ENCODE measurements at regions not wholly inside any gene's neighbourhood (a gene's known extent, or its start where the extent isn't known, plus 50 kb on each side); places are given as distances from the start of the nearest gene placed in this dataset.

DNA sequence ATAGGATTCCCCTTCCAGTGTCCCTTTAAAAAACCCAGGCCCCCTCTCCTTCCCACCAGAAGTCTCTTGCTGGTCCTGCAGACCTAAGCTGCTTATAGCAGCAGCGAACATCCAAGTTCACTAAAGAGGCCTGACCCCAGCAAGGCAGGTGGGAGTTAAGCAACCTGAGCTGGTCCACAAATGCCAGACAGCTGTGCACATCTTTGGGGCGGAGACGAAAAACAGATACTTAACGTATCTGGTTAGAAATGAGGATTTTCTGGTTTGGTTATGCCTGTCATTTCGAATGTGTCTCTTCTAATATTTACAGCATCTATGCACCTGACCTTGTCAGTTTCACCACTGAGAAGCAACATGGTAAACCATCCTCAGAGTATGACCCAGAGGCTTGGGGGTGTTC, 87.8 kb downstream of the SLC2A10 start:
- no peaks in the 10 kb centered on the region for H3K9me3 ChIP-seq
- no peak overlapping the region for H3K27ac ChIP-seq
- DNase-seq: no peak
- H3K4me3 ChIP-seq: no peak overlapping the region
- H3K4me1 ChIP-seq: no peaks in the 10 kb centered on the region
- TF ChIP-seq POLR2A (IDR thresholded peaks at IDR 0.05) (no peak), CTCF (IDR thresholded peaks at IDR 0.05) (no peak)
- H3K36me3 ChIP-seq: no peaks in the 10 kb centered on the region
- H3K27me3 ChIP-seq: no peaks in the 10 kb centered on the region

- H3K27ac ChIP-seq: no peak overlapping the region
- no peaks in the 10 kb centered on the region for H3K36me3 ChIP-seq
- no peak for DNase-seq
- H3K4me3 ChIP-seq: no peak overlapping the region
- H3K27me3 ChIP-seq: no peaks in the 10 kb centered on the region
- H3K9me3 ChIP-seq: no peaks in the 10 kb centered on the region
- no peak for TF ChIP-seq POLR2A (IDR thresholded peaks at IDR 0.05)
- no peak for TF ChIP-seq CTCF (IDR thresholded peaks at IDR 0.05)
- H3K4me1 ChIP-seq: no peaks in the 10 kb centered on the region
These were observed 89.0 kb downstream of the SLC2A10 start for GRCh38 chr20:46798430-46798829.

- Histone ChIP-seq H3K4me3 (no peak overlapping the region), H3K9me3 (no peaks in the 10 kb centered on the region), H3K27ac (no peak overlapping the region), H3K36me3 (no peaks in the 10 kb centered on the region), H3K4me1 (no peaks in the 10 kb centered on the region), H3K27me3 (no peaks in the 10 kb centered on the region)
- TF ChIP-seq POLR2A (IDR thresholded peaks at IDR 0.05): no peak
- no peak for TF ChIP-seq CTCF (IDR thresholded peaks at IDR 0.05)
- no peak for DNase-seq
These were observed 90.4 kb downstream of the SLC2A10 start for GRCh38 chr20:46799781-46800408.

GRCh38 chr20:46800409-46800804, 91.0 kb downstream of the SLC2A10 start:
- Histone ChIP-seq H3K27me3 (no peaks in the 10 kb centered on the region), H3K9me3 (no peaks in the 10 kb centered on the region), H3K4me1 (no peaks in the 10 kb centered on the region), H3K36me3 (no peaks in the 10 kb centered on the region), H3K4me3 (no peak overlapping the region), H3K27ac (no peak overlapping the region)
- TF ChIP-seq POLR2A (IDR thresholded peaks at IDR 0.05) (no peak), CTCF (IDR thresholded peaks at IDR 0.05) (no peak)
- DNase-seq: no peak

DNA sequence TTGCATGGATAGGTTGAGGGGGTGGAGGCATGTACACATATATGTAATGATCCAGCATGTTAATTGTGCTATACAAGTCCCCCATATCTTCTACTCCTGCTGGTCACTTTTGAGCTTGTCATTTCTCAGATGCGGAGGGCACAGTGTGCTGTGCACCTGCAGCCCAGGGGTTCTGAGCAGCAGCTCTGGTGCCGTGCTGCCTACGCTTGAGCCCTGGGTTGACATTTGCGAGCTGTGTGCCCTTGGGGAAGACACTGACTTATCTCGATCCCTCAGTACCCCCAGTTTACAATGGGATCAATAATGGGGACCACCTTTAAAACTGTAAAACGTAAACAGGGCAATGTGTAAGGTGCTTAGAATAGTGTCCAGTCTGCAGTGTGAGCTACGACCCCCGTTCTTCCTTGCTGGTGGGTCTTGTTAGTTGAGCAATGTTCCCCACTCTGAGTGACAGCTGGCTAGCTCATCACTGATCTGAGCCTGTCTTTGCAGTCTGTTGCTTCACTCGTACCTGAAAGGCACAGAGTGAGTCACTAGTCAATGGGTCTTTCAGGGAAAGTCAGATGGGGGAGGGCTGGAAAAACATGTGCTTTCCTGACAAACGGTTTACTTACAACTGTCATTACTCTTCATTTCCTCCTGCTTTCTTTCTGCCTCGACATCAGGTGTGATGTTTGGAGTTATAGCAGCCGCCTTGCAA, 91.7 kb downstream of the SLC2A10 start:
- H3K27me3 ChIP-seq: no peaks in the 10 kb centered on the region
- no peaks in the 10 kb centered on the region for H3K9me3 ChIP-seq
- no peak overlapping the region for H3K4me3 ChIP-seq
- no peak for DNase-seq
- H3K4me1 ChIP-seq: no peaks in the 10 kb centered on the region
- no peak for TF ChIP-seq POLR2A (IDR thresholded peaks at IDR 0.05)
- no peak for TF ChIP-seq CTCF (IDR thresholded peaks at IDR 0.05)
- H3K36me3 ChIP-seq: no peaks in the 10 kb centered on the region
- no peak overlapping the region for H3K27ac ChIP-seq
